HCT116 (cell line): ENCODE measurements at regions not wholly inside any gene's neighbourhood (a gene's known extent, or its start where the extent isn't known, plus 50 kb on each side); places are given as distances from the start of the nearest gene placed in this dataset.

Source experiments
- ATAC-seq: fragments of 200-7000 bp; cut with Tn5 transposase; 2 replicates; pipeline ENCODE4 v1.9.1; 2020; ENCODE audit warnings: mild to moderate bottlenecking, moderate library complexity
- BruUV-seq: library from RNA; stranded (reverse); fragments of 400-500 nt; replicated peaks from 2 replicates; lab custom pipeline; 2021; lab: Mats Ljungman, UMichigan
- CTCF ChIA-PET: fragments of 300-600 bp; sonication (Branson Sonifier 250); formaldehyde crosslinking; loops from one replicate; lab custom pipeline; 2021; ENCODE audit warnings: antibody characterized with exemption; lab: Charles Lee
- POLR2A ChIA-PET: fragments of 300-600, 350-600 bp; sonication (Branson Sonifier 250); formaldehyde crosslinking; loops from one replicate; lab custom pipeline; 2021; ENCODE audit warnings: antibody characterized with exemption; lab: Charles Lee
- RAD21 ChIA-PET, 2 experiments: fragments of 300-600 bp; sonication (Branson Sonifier 250); formaldehyde crosslinking; loops; one replicate each; lab custom pipeline; 2023; ENCODE audit warnings: low total read pairs in 2 of 2; ENCODE audit not compliant: uncharacterized antibody in 2 of 2, unreplicated experiment in 2 of 2, low non-redundant PET in 1 of 2; lab: Charles Lee
- DNase-seq: peaks from one replicate; pipeline ENCODE4 v3.0.0-alpha.2; 2010; ENCODE audit warnings: low read depth, low spot score
- H2AFZ ChIP-seq: fragments of 200-600 bp; shearing (Covaris generic), sonication (generic); 2 replicates; pipeline ENCODE4 v1.6.1; 2017; ENCODE audit warnings: low read depth, mixed run types, mixed read lengths, antibody characterized with exemption, low read length; ENCODE audit not compliant: poor library complexity, severe bottlenecking
- H3K27ac ChIP-seq: 2 replicates; pipeline ENCODE4 v1.5.1; 2012; ENCODE audit warnings: low read depth, low read length
- H3K27me3 ChIP-seq: fragments of 200-600 bp; sonication (generic); 2 replicates; pipeline ENCODE4 v1.6.1; 2016; ENCODE audit warnings: mixed run types, low read length, mixed read lengths; ENCODE audit not compliant: insufficient read depth
- H3K36me3 ChIP-seq, 2 experiments: fragments of 200-500 bp in 1 of 2; fragments of 200-600 bp in 1 of 2; sonication (Bioruptor generic) in 1 of 2; sonication (generic) in 1 of 2; 2 replicates each; pipeline versions ENCODE4 v1.5.1 to v1.6.1; 2014 to 2016; ENCODE audit warnings: low read length in 2 of 2, inconsistent platforms in 1 of 2, mixed read lengths in 1 of 2, mixed run types in 1 of 2; ENCODE audit not compliant: insufficient read depth in 2 of 2, control insufficient read depth in 1 of 2
- H3K4me1 ChIP-seq, 2 experiments: fragments of 200-600 bp in 1 of 2; sonication (generic) in 1 of 2; 2 replicates each; pipeline versions ENCODE4 v1.5.1 to v1.6.1; 2012 to 2017; ENCODE audit warnings: low read length in 2 of 2, inconsistent platforms in 1 of 2, mild to moderate bottlenecking in 1 of 2, mixed read lengths in 1 of 2, mixed run types in 1 of 2, moderate library complexity in 1 of 2; ENCODE audit not compliant: insufficient read depth in 2 of 2, control insufficient read depth in 1 of 2
- H3K4me2 ChIP-seq: fragments of 200-600 bp; sonication (generic); 2 replicates; pipeline ENCODE4 v1.6.1; 2017; ENCODE audit warnings: mixed run types, low read length, mixed read lengths
- H3K4me3 ChIP-seq, 2 experiments: fragments of 200-600 bp in 1 of 2; sonication (generic) in 1 of 2; replicated peaks in 1 of 2; 2 replicates each; pipeline ENCODE4 v1.5.1; 2011 to 2016; ENCODE audit warnings: low read length in 2 of 2, control low read depth in 1 of 2, low read depth in 1 of 2, mild to moderate bottlenecking in 1 of 2, mixed read lengths in 1 of 2, mixed run types in 1 of 2
- H3K79me2 ChIP-seq: fragments of 200-600 bp; sonication (generic); 2 replicates; pipeline ENCODE4 v1.6.1; 2017; ENCODE audit warnings: mild to moderate bottlenecking, mixed run types, low read length, moderate library complexity, mixed read lengths; ENCODE audit not compliant: insufficient read depth
- H3K9ac ChIP-seq: fragments of 200-600 bp; sonication (generic); 2 replicates; pipeline ENCODE4 v1.6.1; 2016; ENCODE audit warnings: low read length, mixed read lengths
- H3K9me2 ChIP-seq: fragments of 200-600 bp; sonication (generic), shearing (Covaris generic); 2 replicates; pipeline ENCODE4 v1.6.1; 2017; ENCODE audit warnings: mixed run types, mild to moderate bottlenecking, moderate library complexity; ENCODE audit not compliant: insufficient read depth
- H3K9me3 ChIP-seq, 2 experiments: fragments of 200-500 bp in 1 of 2; fragments of 200-600 bp in 1 of 2; sonication (Bioruptor generic) in 1 of 2; sonication (generic) in 1 of 2; 2 replicates each; pipeline ENCODE4 v1.6.1; 2014 to 2017; ENCODE audit warnings: low read length in 2 of 2, mixed read lengths in 2 of 2, inconsistent platforms in 1 of 2, low read depth in 1 of 2, mild to moderate bottlenecking in 1 of 2, mixed run types in 1 of 2, moderate library complexity in 1 of 2; ENCODE audit not compliant: control insufficient read depth in 1 of 2, insufficient read depth in 1 of 2
- H4K20me1 ChIP-seq: fragments of 200-600 bp; sonication (generic), shearing (Covaris generic); 2 replicates; pipeline ENCODE4 v1.6.1; 2017; ENCODE audit warnings: mixed run types, mild to moderate bottlenecking, moderate library complexity; ENCODE audit not compliant: insufficient read depth
- CBX3 ChIP-seq: IDR thresholded peaks from 2 replicates; pipeline ENCODE4 v1.6.1; 2012; ENCODE audit warnings: low read depth
- ELF1 ChIP-seq: IDR thresholded peaks from 2 replicates; pipeline ENCODE4 v1.6.1; 2012; ENCODE audit warnings: low read depth, borderline replicate concordance
- EZH2 ChIP-seq: fragments of 200-600 bp; sonication (generic); IDR thresholded peaks from 2 replicates; pipeline ENCODE4 v1.6.1; 2017; ENCODE audit warnings: antibody characterized with exemption, mixed run types
- FOSL1 ChIP-seq: IDR thresholded peaks from 2 replicates; pipeline ENCODE4 v1.6.1; 2012; ENCODE audit warnings: low read depth
- JUND ChIP-seq: IDR thresholded peaks from 2 replicates; pipeline ENCODE4 v1.6.1; 2012
- POLR2A ChIP-seq: IDR thresholded peaks from 2 replicates; pipeline ENCODE4 v1.7.0; 2011; ENCODE audit warnings: borderline replicate concordance; ENCODE audit not compliant: insufficient read depth, insufficient read length; ENCODE audit errors: extremely low read depth
- SIN3A ChIP-seq: IDR thresholded peaks from 2 replicates; pipeline ENCODE4 v1.6.1; 2012; ENCODE audit warnings: low read depth
- SP1 ChIP-seq: IDR thresholded peaks from 2 replicates; pipeline ENCODE4 v1.6.1; 2012; ENCODE audit warnings: low read depth
- TCF7L2 ChIP-seq: IDR thresholded peaks from 2 replicates; pipeline ENCODE4 v1.7.0; 2011; ENCODE audit warnings: borderline replicate concordance, inconsistent platforms; ENCODE audit not compliant: insufficient read depth, insufficient read length; ENCODE audit errors: extremely low read depth
- ZFX ChIP-seq: fragments of 450-650 bp; IDR thresholded peaks from 2 replicates; pipeline ENCODE4 v1.6.1; 2017
- ZNF274 ChIP-seq: fragments of 200-500 bp; sonication (Bioruptor generic); IDR thresholded peaks from 2 replicates; pipeline ENCODE4 v1.6.1; 2014; ENCODE audit warnings: mild to moderate bottlenecking, low read depth, low read length, inconsistent platforms
- intact Hi-C: fragments of 100-400 bp; cut with micrococcal nuclease; formaldehyde crosslinking; loops from 2 replicates; pipeline ENCODE4 v1.10.0; 2022
- TF ChIP-seq, protein P1 (sequence below), 3 experiments: fragments of 200-600 bp in 1 of 3; sonication (generic) in 1 of 3; IDR thresholded peaks in 2 of 3; conservative IDR thresholded peaks in 1 of 3; 2 replicates each; pipeline ENCODE4 v1.5.1; 2012 to 2017; ENCODE audit warnings: low read depth in 2 of 3, low read length in 2 of 3, antibody characterized with exemption in 1 of 3, borderline replicate concordance in 1 of 3, control low read depth in 1 of 3, mild to moderate bottlenecking in 1 of 3, mixed read lengths in 1 of 3, mixed run types in 1 of 3, moderate library complexity in 1 of 3; ENCODE audit not compliant: insufficient read depth in 1 of 3
- TF ChIP-seq, protein P2 (sequence below): IDR thresholded peaks from 2 replicates; pipeline ENCODE4 v1.6.1; 2012

DNA sequence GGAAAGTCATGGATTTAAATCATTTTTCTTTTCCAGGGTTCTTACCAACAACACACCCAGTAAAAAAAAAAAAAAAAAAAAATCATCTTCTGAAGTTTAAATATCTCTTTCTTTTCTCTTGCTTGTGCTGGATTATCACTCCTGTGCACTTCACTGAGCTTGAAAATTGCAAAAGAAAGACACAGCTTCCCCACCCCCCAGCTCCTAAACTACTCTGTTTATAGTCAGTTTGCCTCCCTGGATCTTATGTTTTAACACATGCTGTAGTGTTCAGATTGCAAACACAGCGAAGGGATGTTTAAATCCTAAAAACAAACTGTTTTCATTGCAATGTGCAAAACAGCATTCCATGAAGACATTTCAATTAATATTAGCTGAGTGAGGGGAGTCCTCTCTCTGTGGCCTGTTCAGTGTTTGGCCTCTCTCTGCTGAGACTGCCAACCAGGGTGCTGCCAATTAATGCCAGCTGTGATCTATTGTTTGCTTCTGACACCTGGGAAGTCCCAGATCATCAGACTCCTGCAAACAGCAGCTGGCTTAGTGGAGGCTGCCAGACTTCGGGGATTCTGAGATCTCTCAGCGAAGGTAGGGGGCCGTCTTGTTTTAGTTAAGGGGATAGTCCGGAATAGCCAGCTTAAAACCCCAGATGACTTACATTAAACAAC, 171.1 kb upstream of the PITX2 start:
- H3K9ac ChIP-seq: no peak overlapping the region
- H3K79me2 ChIP-seq: no peaks in the 10 kb centered on the region
- RAD21 ChIA-PET: no interaction called here
- peak overlapping the region; percentile 55; the same call in 1 of the 2 replicates for H3K4me2 ChIP-seq
- no peaks in the 10 kb centered on the region for H3K36me3 ChIP-seq
- H3K27ac ChIP-seq: no peak overlapping the region
- H3K27me3 ChIP-seq: no peaks in the 10 kb centered on the region
- POLR2A ChIA-PET: no interaction called here
- no peaks in the 10 kb centered on the region for H4K20me1 ChIP-seq
- no peak for DNase-seq
- ATAC-seq: 0 out of 2 replicates have a peak, but pooled peaks have one; percentile 22
- CTCF ChIA-PET: interaction anchor here (0.7 kb wide), 1 partner anchor 1497 kb away, joined by 3 read pairs; no protein-coding TSS in a partner anchor
- intact Hi-C loops: no loop called here
- peaks cover 7 to 14% of the 10 kb centered on the region in 2 experiments; a peak in 3 of 4 replicates for H3K4me1 ChIP-seq
- H3K9me2 ChIP-seq: no peaks in the 10 kb centered on the region
- H3K4me3 ChIP-seq: no peak overlapping the region
- no TSS peak for BruUV-seq
- H3K9me3 ChIP-seq: no peaks in the 10 kb centered on the region
- no peak for TF ChIP-seq ZNF274
- TF ChIP-seq SP1: no peak
- no peak for TF ChIP-seq SIN3A
- no peak for TF ChIP-seq CBX3
- TF ChIP-seq FOSL1: no peak
- no peak for TF ChIP-seq TCF7L2
- TF ChIP-seq, protein P1, sequence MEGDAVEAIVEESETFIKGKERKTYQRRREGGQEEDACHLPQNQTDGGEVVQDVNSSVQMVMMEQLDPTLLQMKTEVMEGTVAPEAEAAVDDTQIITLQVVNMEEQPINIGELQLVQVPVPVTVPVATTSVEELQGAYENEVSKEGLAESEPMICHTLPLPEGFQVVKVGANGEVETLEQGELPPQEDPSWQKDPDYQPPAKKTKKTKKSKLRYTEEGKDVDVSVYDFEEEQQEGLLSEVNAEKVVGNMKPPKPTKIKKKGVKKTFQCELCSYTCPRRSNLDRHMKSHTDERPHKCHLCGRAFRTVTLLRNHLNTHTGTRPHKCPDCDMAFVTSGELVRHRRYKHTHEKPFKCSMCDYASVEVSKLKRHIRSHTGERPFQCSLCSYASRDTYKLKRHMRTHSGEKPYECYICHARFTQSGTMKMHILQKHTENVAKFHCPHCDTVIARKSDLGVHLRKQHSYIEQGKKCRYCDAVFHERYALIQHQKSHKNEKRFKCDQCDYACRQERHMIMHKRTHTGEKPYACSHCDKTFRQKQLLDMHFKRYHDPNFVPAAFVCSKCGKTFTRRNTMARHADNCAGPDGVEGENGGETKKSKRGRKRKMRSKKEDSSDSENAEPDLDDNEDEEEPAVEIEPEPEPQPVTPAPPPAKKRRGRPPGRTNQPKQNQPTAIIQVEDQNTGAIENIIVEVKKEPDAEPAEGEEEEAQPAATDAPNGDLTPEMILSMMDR (IDR thresholded peaks at IDR 0.05 in 2 of 3, conservative IDR thresholded peaks at IDR 0.05 in 1 of 3; ENCODE audit: borderline replicate concordance in 1 of 3, insufficient read depth in 1 of 3, low read depth in 2 of 3, low read length in 2 of 3): no peak
- TF ChIP-seq ZFX: no peak
- TF ChIP-seq, protein P2, sequence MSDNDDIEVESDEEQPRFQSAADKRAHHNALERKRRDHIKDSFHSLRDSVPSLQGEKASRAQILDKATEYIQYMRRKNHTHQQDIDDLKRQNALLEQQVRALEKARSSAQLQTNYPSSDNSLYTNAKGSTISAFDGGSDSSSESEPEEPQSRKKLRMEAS: no peak
- TF ChIP-seq POLR2A: no peak
- no peak for TF ChIP-seq EZH2
- no peak for TF ChIP-seq JUND
- TF ChIP-seq ELF1: no peak
- H2AFZ ChIP-seq: no peak overlapping the region
